ENCODE measurements at regions not wholly inside any gene's neighbourhood (a gene's known extent, or its start where the extent isn't known, plus 50 kb on each side); places are given as distances from the start of the nearest gene placed in this dataset.

DNA sequence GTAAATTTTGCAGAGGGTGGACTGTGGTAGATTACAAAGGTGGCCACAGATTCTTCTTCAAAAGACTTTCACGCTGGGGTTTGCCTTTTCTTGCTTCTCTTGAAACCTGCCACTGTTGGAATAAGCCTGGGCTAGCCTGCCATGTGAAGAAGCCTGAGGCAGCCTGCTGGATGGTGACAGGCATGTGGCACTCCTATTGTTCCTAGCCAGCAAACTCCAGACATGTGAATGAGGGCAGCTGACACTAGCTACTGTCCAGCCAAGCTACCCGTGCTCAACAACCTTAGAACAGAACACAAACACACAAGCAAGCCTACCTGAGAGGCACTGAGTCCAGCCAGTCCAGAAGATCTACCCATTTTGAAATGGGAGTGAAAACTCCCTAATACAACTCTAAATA is 322.7 kb upstream of the LARGE1 start:
- TF ChIP-seq, protein P1, sequence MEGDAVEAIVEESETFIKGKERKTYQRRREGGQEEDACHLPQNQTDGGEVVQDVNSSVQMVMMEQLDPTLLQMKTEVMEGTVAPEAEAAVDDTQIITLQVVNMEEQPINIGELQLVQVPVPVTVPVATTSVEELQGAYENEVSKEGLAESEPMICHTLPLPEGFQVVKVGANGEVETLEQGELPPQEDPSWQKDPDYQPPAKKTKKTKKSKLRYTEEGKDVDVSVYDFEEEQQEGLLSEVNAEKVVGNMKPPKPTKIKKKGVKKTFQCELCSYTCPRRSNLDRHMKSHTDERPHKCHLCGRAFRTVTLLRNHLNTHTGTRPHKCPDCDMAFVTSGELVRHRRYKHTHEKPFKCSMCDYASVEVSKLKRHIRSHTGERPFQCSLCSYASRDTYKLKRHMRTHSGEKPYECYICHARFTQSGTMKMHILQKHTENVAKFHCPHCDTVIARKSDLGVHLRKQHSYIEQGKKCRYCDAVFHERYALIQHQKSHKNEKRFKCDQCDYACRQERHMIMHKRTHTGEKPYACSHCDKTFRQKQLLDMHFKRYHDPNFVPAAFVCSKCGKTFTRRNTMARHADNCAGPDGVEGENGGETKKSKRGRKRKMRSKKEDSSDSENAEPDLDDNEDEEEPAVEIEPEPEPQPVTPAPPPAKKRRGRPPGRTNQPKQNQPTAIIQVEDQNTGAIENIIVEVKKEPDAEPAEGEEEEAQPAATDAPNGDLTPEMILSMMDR (conservative IDR thresholded peaks at IDR 0.05 in 1 of 2, IDR thresholded peaks at IDR 0.05 in 1 of 2; ENCODE audit: low read depth in 1 of 2, low read length in 2 of 2) = no peak
- no peak for TF ChIP-seq EZH2 (IDR thresholded peaks at IDR 0.05; ENCODE audit: low read length, missing control alignments)
